HG03175 (cell line): ENCODE measurements at regions not wholly inside any gene's neighbourhood (a gene's known extent, or its start where the extent isn't known, plus 50 kb on each side); places are given as distances from the start of the nearest gene placed in this dataset.

Experiments used
- ATAC-seq: cut with Tn5 transposase; IDR thresholded peaks from one replicate; pipeline ENCODE4 v1.9.1; 2021; ENCODE audit warnings: mild to moderate bottlenecking, moderate library complexity; ENCODE audit not compliant: unreplicated experiment

DNA sequence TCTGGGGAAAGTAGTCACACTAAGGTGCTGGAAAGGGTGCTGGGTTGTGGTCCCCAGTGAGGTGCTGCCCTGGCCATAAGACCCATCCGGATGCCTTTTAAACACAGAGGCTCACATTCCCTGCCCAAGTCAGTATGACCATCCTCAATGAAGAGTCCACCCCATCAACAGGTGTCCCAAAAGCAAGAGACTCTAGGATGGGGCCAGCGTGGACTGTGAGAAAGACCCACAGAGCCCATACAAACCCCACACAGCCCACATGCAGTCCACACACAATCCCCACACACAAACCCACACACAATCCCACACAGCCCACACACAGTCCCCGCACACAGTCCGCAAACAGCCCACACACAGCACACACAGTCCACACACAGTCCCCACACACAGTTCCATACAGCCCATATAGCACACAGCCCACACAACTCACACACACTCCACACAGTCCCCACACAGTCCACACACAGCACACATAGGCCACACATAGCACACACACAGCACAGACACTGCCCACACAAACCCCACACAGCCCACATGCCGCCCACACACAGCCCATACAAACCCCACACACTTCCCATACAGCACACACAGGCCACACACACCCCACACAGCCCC is 241.4 kb upstream of the SALL3 start:
- no peak for ATAC-seq

DNA sequence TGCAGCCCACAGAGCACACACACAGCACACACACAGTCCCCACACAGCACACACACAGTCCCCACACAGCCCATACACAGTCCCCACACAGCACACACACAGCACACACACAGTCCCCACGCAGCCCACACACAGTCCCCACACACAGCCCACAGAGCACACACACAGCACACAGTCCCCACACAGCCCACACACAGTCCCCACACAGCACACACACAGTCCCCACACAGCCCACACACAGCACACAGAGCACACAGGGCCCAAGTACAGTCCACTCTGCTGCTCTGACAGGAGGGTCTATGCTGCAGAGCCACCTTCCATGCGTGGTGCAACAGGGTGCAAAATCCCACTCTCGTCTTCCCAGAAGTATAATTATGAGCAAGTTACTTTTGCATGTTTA is 240.5 kb upstream of the SALL3 start:
- no peak for ATAC-seq

DNA sequence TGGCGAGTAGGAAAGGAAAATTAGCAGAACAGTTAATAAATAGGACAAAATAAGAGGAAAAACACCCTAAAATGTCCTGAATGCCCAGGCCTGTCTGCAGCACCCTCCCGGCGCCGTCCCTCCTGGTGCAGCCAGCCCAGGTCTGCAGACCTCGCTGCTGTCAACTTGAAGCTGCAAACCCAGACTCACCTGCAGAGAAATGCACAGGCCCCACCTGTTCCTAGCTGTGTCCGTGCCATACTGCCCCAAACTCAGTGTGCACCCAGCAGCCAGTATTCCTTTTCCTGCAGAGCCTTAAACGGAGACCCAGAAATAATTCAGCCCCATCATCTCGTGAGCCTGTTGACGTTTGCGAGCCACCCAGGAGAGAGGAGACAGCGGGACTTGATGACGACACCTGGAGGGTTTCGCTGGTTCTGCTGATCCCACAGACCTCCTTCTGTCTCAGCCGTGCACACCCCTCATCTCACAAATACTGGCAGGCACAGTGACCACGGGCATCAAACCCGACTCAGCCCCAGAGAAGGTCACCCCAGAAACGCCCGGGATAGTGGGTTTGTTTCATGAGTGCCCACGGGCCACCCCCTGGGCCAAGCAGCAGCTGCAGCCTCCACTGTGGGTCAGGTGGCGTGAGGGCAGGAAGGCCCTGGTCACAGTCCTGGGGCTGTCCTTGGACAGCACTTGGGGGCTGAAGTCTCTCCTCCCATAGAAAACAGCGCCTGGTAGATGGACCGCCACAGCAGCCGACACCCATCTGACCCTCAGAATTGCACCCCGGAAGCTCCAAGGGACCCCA is 239.5 kb upstream of the SALL3 start:
- ATAC-seq, result no peak

DNA sequence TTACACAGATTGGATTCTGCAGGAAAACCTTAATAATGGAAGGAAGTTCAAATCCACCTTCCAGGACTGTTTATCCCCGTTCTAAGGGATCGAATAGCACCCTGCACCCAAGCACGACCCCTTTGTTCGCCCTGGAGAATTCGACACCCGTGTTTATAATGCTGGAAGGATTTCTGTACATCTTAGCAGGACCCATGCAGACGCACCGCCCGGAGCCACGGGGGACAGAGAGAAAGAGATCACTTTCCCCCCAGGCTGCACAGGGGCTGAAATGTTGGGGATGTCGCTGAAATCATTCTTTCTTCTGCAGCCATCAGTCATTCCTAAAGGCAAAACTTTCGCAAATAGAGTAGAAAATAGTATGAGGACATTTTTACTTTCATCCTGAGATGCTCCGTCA is 238.7 kb upstream of the SALL3 start:
- ATAC-seq, result no peak

DNA sequence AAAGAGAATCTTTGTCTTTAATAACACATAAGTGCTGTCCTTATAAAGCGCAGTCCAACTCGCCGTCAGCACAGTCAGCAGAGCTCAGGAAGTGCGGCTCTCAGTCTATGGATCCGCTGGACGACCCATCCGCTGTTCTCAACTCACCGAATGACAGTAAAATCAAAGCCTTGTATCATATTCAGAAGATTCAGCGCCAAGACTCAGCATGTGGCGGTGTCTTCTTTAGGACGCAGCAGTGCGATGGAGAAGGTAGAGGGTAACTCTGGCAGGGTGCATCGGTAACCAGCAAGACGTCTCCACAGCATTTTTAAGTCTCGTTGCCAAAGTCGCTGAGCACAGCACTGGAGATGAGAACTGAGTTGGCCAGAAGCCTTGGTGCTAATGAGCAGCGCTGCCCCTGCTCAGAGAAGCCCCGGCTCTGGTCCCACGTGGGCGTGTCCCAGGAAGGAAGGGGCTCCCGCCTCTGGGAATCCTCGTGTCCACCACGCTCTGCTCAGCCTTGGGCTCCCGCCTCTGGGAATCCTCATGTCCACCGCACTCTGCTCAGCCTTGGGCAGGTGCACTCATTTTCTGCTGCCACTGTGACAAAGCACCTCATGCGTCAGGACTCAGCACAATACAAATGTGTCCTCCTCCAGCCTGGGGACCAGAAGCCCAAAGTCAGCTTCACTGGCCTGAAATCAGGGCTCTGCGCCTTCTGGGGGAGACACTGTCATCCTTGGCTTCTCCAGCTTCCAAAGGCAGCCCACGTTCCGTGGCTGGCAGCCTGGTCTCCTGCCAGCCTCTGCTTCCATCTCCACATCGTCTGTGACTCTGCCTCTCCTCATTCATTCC is 238.0 kb upstream of the SALL3 start:
- ATAC-seq, result no peak

DNA sequence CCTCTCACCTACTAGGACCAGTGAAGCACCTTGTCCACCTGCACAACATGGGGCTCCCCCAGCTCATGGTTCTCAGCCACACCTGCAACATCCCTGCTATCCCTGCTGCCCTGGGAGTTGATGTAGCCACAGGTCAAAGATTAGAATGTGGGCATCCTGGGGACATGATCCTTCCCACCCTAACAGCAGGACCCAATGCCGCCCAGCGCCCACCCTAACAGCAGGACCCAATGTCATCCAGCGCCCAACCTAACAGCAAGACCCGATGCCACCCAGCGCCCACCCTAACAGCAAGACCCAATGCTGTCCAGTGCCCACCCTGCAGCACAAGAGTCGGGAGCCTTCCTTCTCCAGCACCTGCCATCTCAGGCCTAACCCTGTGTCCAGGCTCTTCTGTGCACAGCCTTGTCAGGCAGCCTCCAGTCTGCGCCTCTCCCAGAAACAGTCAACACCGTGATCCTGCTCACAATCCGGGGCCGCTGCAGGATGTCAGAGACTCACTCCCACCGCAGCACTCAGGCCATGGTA is 237.3 kb upstream of the SALL3 start:
- ATAC-seq, result no peak

DNA sequence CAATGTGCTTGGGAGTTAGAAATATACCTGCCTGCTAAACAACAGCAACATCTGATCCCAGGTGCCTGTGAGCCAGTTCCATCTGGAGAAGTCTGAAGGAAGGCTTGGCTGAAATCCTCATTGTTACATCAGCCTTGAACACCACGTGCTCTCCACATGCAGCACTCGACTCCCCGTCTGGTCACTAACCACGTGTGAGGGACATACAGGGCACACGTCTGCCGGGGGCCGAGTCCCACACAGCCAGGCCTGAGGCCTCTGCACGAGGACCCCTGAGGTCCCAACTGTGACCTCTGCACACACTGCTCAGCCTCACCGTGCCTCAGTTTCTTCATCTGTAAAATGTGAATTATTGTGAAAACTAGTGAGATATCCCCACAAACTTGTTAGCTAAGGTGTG is 236.5 kb upstream of the SALL3 start:
- no peak for ATAC-seq

DNA sequence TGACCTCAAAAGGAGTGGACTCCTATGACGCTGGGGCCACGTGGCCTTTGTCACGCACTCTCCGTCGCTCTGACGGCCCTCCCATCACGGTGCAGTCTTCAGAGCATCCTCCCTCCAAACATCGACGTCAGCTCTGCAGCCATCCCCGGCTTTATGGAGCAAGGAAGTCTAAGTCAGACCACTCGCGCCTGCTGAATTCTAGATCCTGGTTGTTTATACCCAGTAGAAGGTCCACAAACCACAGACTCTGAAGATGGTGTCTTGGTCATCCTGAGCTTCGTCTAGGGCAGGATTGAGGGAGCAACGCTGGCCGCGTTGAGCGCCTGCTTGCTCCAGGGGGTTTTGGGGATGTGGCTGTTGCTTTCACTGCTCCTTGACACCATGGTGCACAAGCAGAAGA is 228.0 kb upstream of the SALL3 start:
- no peak for ATAC-seq

DNA sequence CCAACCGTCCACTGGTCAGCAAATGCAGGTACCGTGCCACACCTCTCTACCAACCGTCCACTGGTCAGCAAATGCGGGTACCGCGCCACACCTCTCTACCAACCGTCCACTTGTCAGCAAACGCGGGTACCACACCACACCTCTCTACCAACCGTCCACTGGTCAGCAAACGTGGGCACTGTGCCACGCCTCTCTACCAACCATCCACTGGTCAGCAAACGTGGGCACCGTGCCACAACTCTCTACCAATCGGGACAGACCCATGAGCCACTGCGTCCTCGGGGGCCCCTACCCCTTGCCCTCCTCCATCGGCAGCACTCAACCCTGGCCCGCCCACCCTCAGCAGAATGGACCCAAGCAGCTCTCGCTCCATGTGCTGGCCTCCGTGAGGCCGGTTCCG is 226.4 kb upstream of the SALL3 start:
- no peak for ATAC-seq

DNA sequence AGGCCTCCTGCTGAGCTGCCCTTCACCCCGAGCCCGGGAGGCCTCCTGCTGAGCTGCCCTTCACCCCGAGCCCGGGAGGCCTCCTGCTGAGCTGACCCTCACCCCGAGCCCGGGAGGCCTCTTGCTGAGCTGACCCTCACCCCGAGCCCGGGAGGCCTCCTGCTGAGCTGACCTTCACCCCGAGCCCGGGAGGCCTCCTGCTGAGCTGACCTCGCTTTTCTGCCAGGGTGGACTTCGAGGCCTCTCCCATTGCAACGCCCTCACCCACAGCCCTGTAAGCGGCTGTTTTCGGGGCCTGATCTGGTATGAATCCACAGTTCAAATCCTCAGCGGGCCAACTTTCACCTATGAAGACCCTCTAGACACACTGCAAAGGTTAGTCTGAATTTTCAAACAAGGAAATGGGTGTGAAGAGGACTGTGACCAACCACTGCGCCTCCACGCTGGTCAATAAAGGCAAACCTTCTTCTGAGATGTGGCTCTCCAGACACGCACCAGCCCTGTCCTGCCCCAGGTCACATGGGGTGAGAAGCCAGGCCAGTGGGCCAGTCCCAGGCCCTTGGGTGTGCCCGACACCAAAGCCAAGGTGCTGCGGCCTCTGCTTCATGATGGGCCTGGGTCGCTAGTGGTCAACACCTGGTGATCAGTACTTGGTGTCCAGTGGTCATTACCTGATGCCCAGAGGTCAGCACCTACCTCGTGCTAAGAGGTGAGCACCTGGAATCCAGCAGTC is 225.1 kb upstream of the SALL3 start:
- ATAC-seq, result no peak

DNA sequence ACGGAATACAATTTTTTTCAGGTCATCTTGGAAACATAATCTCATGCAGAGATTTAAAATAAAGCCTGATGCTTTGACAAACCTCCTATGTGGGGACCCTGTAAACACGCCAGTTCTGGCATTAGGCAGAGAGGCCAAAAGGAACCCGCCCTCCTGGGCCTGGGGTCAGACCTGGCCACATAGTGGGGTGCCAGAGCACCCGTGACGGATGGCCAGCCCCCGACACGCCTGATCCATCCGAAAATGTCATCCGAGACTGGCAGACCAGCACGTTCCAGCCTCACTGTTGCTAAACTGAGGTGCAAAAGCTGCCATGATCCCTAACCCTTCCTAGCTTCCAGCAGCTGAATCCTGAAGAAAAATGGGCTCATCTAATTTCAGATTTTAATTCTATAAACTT is 222.6 kb upstream of the SALL3 start:
- no peak for ATAC-seq

DNA sequence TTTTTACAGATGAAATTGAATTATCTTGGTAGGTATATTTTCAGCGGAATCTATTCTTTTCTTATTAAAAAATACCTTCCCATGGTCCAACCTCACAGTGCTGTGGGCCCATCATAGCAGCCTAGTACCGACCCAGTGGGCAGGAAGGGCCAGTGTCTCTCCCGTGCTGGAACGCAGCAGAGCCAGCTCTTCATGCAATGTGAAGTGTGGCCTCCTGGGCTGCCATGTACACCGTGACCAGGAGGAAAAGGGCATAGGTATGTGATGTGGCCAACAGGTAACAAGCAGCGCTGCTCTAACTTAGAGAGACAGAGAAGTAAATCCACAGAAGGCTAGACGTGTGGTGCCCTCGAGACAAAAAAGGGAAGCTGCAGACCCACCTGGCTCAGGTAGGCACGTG is 221.1 kb upstream of the SALL3 start:
- no peak for ATAC-seq

DNA sequence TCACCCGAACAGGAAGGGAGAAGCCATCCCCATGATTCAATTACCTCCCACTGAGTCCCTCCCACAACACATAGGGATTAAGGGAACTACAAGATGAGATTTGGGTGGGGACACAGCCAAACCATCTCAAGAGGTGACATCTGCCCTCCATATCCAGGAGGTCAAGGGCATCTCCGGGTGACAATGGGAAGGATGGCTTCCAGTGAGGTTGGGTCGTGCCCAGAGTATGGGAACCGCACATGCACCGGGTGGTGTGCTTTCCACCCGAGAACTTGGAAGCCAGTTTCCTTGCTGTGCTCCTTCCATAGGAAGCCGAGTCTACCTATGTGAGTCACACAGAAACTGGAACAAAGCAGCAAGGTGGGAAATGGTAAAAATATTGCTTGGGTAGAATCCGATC is 216.9 kb upstream of the SALL3 start:
- no peak for ATAC-seq

DNA sequence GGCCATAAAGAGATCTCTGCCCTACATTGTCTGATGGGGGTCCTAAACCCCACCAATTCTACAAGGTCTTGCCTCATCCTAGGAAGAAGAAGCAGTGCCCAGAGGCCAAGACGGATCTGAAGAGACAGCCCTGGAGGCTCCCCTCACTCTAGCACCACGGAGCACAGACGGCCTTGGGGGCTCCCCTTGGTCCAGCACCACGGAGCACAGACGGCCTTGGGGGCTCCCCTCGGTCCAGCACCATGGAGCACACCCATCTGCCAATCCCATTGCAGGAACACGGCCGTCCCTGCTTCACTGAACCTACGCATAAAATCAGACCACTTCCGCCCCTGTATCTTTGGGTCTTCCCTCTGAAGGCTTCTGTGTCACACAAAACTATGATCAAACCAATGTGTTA is 215.1 kb upstream of the SALL3 start:
- no peak for ATAC-seq

DNA sequence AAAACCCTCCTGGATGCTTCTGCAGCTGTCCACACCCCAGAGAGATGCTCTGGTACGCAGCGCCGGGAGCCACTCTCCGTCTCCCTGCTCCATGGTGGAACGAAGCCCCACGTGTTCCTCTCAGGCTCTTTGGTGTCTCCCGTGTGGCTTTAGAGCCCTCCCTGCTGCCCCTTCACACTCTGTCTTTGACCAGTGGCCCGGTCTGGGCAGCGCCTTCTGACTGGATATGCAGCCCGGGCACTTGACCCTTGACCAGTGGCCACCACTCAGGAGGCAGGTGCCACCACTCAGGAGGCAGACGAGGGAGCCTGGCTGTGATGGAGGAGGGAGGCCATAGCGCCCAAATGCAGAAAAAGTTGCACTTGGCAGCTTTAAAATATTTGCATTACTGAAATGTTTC is 214.5 kb upstream of the SALL3 start:
- no peak for ATAC-seq

DNA sequence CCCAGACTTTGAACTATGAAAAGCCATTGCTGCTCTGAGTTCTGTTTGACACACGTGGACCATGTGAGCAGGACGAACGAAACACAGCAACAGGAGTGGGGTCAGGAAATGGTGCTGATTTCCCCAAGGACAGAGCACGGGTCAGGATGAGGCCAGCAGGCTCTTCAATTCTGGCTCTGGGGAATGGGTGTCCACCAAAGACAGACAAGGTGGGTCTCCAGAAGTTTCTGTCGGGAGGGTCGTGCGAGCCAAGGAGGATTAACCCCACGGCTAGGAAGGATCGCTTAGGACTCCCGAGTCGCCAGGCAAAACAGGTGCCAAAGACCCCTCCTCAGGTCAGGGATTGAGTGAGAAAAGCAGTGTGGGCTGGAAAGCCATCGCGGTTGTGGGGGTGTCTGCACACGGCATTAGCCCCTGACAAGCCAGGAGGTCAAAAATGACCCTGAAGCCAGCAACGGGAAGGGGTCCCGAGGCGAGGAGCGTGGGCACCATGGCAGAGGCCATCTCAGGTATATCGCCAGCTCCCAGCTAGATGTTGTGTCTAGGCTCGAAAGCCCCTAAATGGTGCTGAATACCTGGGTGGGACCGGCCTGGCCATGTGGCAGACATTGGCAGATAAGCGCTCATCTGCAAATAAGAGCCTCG is 213.9 kb upstream of the SALL3 start:
- ATAC-seq, result no peak

DNA sequence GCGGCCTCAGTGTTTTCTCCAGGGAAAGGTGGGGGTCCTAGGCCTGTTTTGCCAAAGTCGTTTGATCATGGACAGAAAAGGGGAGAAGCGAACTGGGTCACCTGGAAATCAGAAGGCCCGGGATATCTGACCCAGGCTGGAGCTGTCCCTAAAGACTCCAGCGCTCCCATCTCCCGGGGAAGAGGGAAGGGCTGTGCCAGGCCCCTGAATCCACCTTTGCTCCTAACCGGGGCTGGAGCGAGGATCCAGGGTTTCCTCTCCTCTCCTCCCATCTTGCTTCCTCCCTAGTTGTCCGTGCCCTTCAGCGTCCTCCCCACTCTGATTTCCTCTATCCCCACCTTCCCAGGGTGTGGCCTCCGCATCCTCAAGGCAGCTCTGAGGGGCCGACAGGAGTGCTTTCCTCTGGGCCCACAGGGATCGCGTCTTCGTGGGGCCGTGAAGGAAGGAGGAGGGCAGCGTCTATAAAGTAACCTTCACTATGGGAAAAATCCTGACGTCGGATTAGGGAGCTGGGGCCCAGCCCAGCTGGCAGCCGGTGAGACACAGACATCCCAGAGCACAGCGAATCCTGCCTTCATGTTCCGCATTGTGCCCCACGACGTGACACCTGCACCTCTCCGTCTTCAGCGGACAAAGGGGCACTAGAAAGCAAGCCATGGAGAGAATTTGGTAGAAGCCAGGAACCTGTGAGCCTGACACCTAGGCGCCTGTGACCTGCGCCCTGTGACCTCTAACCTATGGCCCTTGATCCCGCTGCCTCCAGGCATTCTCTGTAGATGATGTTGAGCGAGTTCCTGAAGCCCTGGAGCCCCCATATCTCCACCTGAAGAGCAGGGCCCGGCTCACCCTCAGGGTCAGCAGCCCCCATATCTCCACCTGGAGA is 212.7 kb upstream of the SALL3 start:
- ATAC-seq, result no peak

DNA sequence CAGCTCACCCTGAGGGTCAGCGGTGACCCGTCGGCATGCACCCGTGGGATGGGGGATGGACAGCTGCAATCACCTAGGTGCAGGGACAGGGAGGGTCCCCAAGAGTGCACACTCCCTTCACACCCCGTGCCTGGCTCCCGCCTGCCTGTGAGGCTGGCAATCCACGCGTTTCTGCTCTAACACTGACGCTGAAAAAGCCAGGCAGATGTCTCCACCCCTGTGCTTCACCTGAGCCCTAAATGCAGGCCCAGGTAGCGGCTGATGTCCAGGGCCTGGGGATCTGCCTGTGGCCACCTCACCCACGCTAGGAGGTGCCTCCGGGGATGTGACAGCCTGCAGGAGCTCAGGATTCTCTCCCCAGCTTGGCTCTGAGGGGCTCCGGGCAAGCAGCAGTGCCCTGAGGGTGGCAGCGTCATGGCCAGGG is 212.0 kb upstream of the SALL3 start:
- no peak for ATAC-seq

DNA sequence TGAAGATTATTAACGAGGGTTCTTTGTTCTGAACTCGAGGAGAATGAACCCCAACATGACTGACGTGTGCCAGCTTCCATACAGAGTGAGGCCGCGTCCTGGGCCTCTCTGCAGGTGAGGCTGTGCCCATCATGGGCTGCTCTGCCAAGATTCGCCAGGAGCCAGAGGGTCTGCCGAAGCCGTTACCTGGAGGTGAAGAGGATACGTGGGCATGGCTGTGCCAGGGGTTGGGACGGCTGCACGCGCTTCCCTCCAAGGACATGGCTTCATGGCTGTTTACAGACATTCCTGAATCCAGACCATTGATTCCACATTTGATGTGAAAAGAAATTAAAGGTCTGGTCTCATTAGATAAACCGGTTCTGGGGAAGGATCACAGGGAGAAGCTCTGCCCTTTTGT is 211.4 kb upstream of the SALL3 start:
- ATAC-seq, result no peak
